ENCODE measurements at regions not wholly inside any gene's neighbourhood (a gene's known extent, or its start where the extent isn't known, plus 50 kb on each side); places are given as distances from the start of the nearest gene placed in this dataset.

- TF ChIP-seq CTCF (IDR thresholded peaks at IDR 0.05) (no peak), EP300 (IDR thresholded peaks at IDR 0.05) (no peak), POLR2A (IDR thresholded peaks at IDR 0.05) (no peak), POLR2AphosphoS5 (IDR thresholded peaks at IDR 0.05) (no peak)
Observed at GRCh38 chr3:84110787-84111186, 848.0 kb upstream of the CADM2 start.
